B cell (primary cell): ENCODE measurements at regions not wholly inside any gene's neighbourhood (a gene's known extent, or its start where the extent isn't known, plus 50 kb on each side); places are given as distances from the start of the nearest gene placed in this dataset.

Source experiments
- ATAC-seq: fragments of 200-7000 bp; cut with Tn5 transposase; one replicate; pipeline ENCODE4 v1.10.0; 2021; ENCODE audit warnings: low read depth, mild to moderate bottlenecking, moderate number of reproducible peaks, moderate library complexity
- CTCF ChIA-PET: fragments of 350-600 bp; sonication (Branson Sonifier 250); formaldehyde crosslinking; loops from one replicate; lab custom pipeline; 2021; ENCODE audit warnings: antibody characterized with exemption, inconsistent platforms; lab: Charles Lee
- POLR2A ChIA-PET: fragments of 350-600 bp; sonication (Branson Sonifier 250); formaldehyde crosslinking; loops from one replicate; lab custom pipeline; 2021; ENCODE audit warnings: antibody characterized with exemption; lab: Charles Lee
- DNase-seq: peaks from one replicate; pipeline ENCODE4 v3.0.0; 2013
- H2AFZ ChIP-seq: 2 replicates; pipeline ENCODE4 v1.6.1; 2012; ENCODE audit warnings: mild to moderate bottlenecking, low read depth, low read length; ENCODE audit not compliant: insufficient read depth, poor library complexity, severe bottlenecking
- H3K27ac ChIP-seq, 2 donors: 1 replicate in 1 of 2; 2 replicates in 1 of 2; pipeline ENCODE4 v1.5.1; 2012 to 2013; ENCODE audit warnings: low read length in 2 of 2, mild to moderate bottlenecking in 2 of 2, moderate library complexity in 1 of 2
- H3K27me3 ChIP-seq, 4 experiments: fragments of 200-600 bp in 1 of 4; sonication (generic) in 1 of 4; replicated peaks in 1 of 4; 1 replicate in 2 of 4; 2 replicates in 2 of 4; pipeline versions ENCODE4 v1.6.1 to v1.7.0; 2013 to 2016; ENCODE audit warnings: low read length in 3 of 4, mild to moderate bottlenecking in 2 of 4, mixed read lengths in 1 of 4, moderate library complexity in 1 of 4; ENCODE audit not compliant: insufficient read depth in 4 of 4, control insufficient read depth in 3 of 4; ENCODE audit errors: control extremely low read depth in 1 of 4
- H3K36me3 ChIP-seq, 2 experiments: replicated peaks in 1 of 2; 1 replicate in 1 of 2; 2 replicates in 1 of 2; pipeline versions ENCODE4 v1.6.1 to v1.7.1; 2013; ENCODE audit warnings: low read length in 1 of 2; ENCODE audit not compliant: insufficient read depth in 2 of 2, control insufficient read depth in 1 of 2; ENCODE audit errors: control extremely low read depth in 1 of 2, extremely low read depth in 1 of 2
- H3K4me1 ChIP-seq, 2 donors: fragments of 200-600 bp in 1 of 2; sonication (generic) in 1 of 2; 1 replicate in 1 of 2; 2 replicates in 1 of 2; pipeline versions ENCODE4 v1.5.1 to v1.6.1; 2013 to 2017; ENCODE audit warnings: low read length in 2 of 2; ENCODE audit not compliant: control insufficient read depth in 2 of 2, insufficient read depth in 2 of 2
- H3K4me2 ChIP-seq: replicated peaks from 2 replicates; pipeline ENCODE3; 2012; ENCODE audit warnings: mild to moderate bottlenecking, low read depth, low read length; ENCODE audit not compliant: poor library complexity, severe bottlenecking
- H3K4me3 ChIP-seq, 5 experiments: fragments of 200-600 bp in 1 of 5; sonication (generic) in 1 of 5; 1 replicate in 3 of 5; 2 replicates in 2 of 5; pipeline versions ENCODE4 v1.5.1 to v1.7.0; 2011 to 2016; ENCODE audit warnings: low read length in 4 of 5, mild to moderate bottlenecking in 4 of 5, low read depth in 2 of 5, control low read depth in 1 of 5, moderate library complexity in 1 of 5; ENCODE audit not compliant: insufficient read depth in 1 of 5; ENCODE audit errors: control extremely low read depth in 1 of 5, extremely low read depth in 1 of 5
- H3K79me2 ChIP-seq: fragments of 200-600 bp; sonication (generic); one replicate; pipeline ENCODE4 v1.6.0; 2016; ENCODE audit warnings: low read length; ENCODE audit not compliant: control insufficient read depth, insufficient read depth
- H3K9ac ChIP-seq: fragments of 200-600 bp; sonication (generic); 2 replicates; pipeline ENCODE4 v1.6.1; 2017; ENCODE audit warnings: mild to moderate bottlenecking, low read length, moderate library complexity
- H3K9me3 ChIP-seq, 3 donors: one replicate each; pipeline versions ENCODE4 v1.6.1 to v1.7.1; 2013; ENCODE audit warnings: low read length in 2 of 3; ENCODE audit not compliant: control insufficient read depth in 2 of 3, insufficient read depth in 1 of 3; ENCODE audit errors: control extremely low read depth in 1 of 3
- H4K20me1 ChIP-seq: 2 replicates; pipeline ENCODE4 v1.6.0; 2012; ENCODE audit warnings: mild to moderate bottlenecking, low read length; ENCODE audit not compliant: insufficient read depth, control insufficient read depth, poor library complexity, severe bottlenecking
- H3K27ac Mint-ChIP-seq: one replicate; pipeline ENCODE4 v1.8.0; 2021; ENCODE audit warnings: mixed read lengths
- H3K27me3 Mint-ChIP-seq: one replicate; pipeline ENCODE4 v1.8.0; 2021; ENCODE audit warnings: mixed read lengths
- H3K4me1 Mint-ChIP-seq: one replicate; pipeline ENCODE4 v1.8.0; 2021; ENCODE audit warnings: mixed read lengths
- H3K4me3 Mint-ChIP-seq: one replicate; pipeline ENCODE4 v1.8.0; 2021; ENCODE audit warnings: mixed read lengths
- H3K9me3 Mint-ChIP-seq: one replicate; pipeline ENCODE4 v1.8.0; 2022; ENCODE audit warnings: mixed read lengths; ENCODE audit not compliant: insufficient read depth
- CTCF ChIP-seq: fragments of 200-600 bp; IDR thresholded peaks from one replicate; pipeline ENCODE4 v1.8.0; 2022; ENCODE audit warnings: antibody characterized with exemption, mild to moderate bottlenecking
- EZH2 ChIP-seq: IDR thresholded peaks from 2 replicates; pipeline ENCODE4 v1.6.1; 2012; ENCODE audit warnings: borderline replicate concordance, low read depth, mild to moderate bottlenecking, moderate library complexity, low read length; ENCODE audit not compliant: insufficient read depth, poor library complexity, severe bottlenecking
- WGBS: methylation state at CpG from one replicate; pipeline ENCODE4 v1.1.5; 2013; ENCODE audit warnings: missing lambda C conversion rate; ENCODE audit not compliant: insufficient coverage; 5-methylcytosine and 5-hydroxymethylcytosine counted together
- intact Hi-C: fragments of 100-400 bp; cut with micrococcal nuclease; formaldehyde crosslinking; loops from one replicate; pipeline ENCODE4 v1.10.0; 2022

- Histone ChIP-seq H3K9me3 (peaks cover 0 to 3% (median 0%) of the 10 kb centered on the region in 3 donors), H3K4me3 (no peak overlapping the region), H2AFZ (no peak overlapping the region), H3K9ac (no peak overlapping the region), H3K4me2 (no peak overlapping the region), H4K20me1 (no peaks in the 10 kb centered on the region), H3K79me2 (no peaks in the 10 kb centered on the region), H3K4me1 (no peaks in the 10 kb centered on the region), H3K27ac (no peak overlapping the region), H3K27me3 (peaks cover 0 to 5% (median 0%) of the 10 kb centered on the region in 4 experiments), H3K36me3 (no peaks in the 10 kb centered on the region)
- Mint-ChIP-seq H3K4me1 (no peaks in the 10 kb centered on the region), H3K9me3 (no peaks in the 10 kb centered on the region), H3K4me3 (no peak overlapping the region), H3K27ac (no peak overlapping the region), H3K27me3 (peaks cover 18% of the 10 kb centered on the region)
- ChIA-PET CTCF (no interaction called here), POLR2A (no interaction called here)
- ATAC-seq: no peak
- no peak for DNase-seq
- TF ChIP-seq EZH2 (no peak), CTCF (no peak)
- intact Hi-C loops: no loop called here
- WGBS: 83% methylated on average over 1 of the region's 2 CpGs
These were observed 408.3 kb downstream of the ENC1 start for GRCh38 chr5:74232276-74232675.

- H3K27ac Mint-ChIP-seq: no peak overlapping the region
- peaks cover 18% of the 10 kb centered on the region for H3K27me3 Mint-ChIP-seq
- H3K9me3 ChIP-seq: peaks cover 0 to 3% (median 0%) of the 10 kb centered on the region in 3 donors
- H2AFZ ChIP-seq: no peak overlapping the region
- no peak for TF ChIP-seq EZH2
- no peak for TF ChIP-seq CTCF
- peaks cover 0 to 5% (median 0%) of the 10 kb centered on the region in 4 experiments for H3K27me3 ChIP-seq
- no peaks in the 10 kb centered on the region for H3K79me2 ChIP-seq
- no peak overlapping the region for H3K4me3 Mint-ChIP-seq
- no peak for ATAC-seq
- H3K36me3 ChIP-seq: no peaks in the 10 kb centered on the region
- H4K20me1 ChIP-seq: no peaks in the 10 kb centered on the region
- no peak for DNase-seq
- H3K4me1 ChIP-seq: no peaks in the 10 kb centered on the region
- no peak overlapping the region for H3K4me2 ChIP-seq
- no peak overlapping the region for H3K27ac ChIP-seq
- intact Hi-C loops: no loop called here
- H3K9ac ChIP-seq: no peak overlapping the region
- H3K4me1 Mint-ChIP-seq: no peaks in the 10 kb centered on the region
- ChIA-PET CTCF (interaction anchor here (0.7 kb wide), 1 partner anchor 342 kb away, joined by 4 read pairs; no protein-coding TSS in a partner anchor), POLR2A (no interaction called here)
- H3K9me3 Mint-ChIP-seq: no peaks in the 10 kb centered on the region
- H3K4me3 ChIP-seq: no peak overlapping the region
- WGBS: 85% methylated on average over 5 of the region's 5 CpGs
These were observed 408.8 kb downstream of the ENC1 start for GRCh38 chr5:74231697-74232096.
